NCI-H1105 treated with DMSO at 0.1 percent for 48 hours (cell line): ENCODE measurements at regions not wholly inside any gene's neighbourhood (a gene's known extent, or its start where the extent isn't known, plus 50 kb on each side); places are given as distances from the start of the nearest gene placed in this dataset.
A peak's percentile ranks its signal among the peaks of the same experiment; 100 is the strongest.
"Not testable (repeated sequence)": the region's sequence is repeated elsewhere in the genome, so short reads cannot be mapped to it uniquely, and the experiment has no call there.

Source experiments
- DNase-seq: peaks from one replicate; lab custom pipeline; 2025; lab: John Stamatoyannopoulos, UW

DNA sequence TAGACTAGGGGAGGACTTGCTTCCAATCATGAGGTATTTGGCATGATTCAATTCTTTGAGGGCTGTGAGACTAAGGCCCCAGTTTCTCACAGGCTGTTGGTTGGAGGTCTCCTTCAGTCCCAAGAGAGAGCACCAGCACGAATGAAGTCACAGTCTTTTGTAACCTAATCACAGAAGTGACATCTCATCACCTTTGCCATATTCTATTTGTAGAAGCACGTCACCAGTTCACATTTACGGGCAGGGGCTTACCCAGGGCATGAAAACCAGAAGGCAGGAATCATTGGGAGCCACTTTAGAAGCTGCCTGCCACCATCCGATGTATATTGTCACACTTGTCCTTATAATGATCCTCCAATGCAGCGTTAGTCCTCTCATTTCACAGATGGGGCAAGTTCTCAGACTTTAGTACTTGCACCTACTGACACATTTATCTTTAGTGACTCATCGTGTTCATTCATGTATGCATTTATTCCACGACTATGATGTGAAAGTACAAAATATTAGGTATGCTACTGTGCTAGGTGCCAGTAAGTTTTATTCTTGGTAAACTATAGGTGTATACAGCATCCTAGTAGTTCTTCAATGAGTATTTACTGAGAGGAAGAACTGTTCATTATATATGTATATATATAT is 163.8 kb upstream of the PGRMC2 start:
- DNase-seq = no peak

GRCh38 chr4:128450326-128451120 is 162.9 kb upstream of the PGRMC2 start:
- DNase-seq = no peak

GRCh38 chr4:128449251-128449650 is 161.6 kb upstream of the PGRMC2 start:
- no peak for DNase-seq

DNA sequence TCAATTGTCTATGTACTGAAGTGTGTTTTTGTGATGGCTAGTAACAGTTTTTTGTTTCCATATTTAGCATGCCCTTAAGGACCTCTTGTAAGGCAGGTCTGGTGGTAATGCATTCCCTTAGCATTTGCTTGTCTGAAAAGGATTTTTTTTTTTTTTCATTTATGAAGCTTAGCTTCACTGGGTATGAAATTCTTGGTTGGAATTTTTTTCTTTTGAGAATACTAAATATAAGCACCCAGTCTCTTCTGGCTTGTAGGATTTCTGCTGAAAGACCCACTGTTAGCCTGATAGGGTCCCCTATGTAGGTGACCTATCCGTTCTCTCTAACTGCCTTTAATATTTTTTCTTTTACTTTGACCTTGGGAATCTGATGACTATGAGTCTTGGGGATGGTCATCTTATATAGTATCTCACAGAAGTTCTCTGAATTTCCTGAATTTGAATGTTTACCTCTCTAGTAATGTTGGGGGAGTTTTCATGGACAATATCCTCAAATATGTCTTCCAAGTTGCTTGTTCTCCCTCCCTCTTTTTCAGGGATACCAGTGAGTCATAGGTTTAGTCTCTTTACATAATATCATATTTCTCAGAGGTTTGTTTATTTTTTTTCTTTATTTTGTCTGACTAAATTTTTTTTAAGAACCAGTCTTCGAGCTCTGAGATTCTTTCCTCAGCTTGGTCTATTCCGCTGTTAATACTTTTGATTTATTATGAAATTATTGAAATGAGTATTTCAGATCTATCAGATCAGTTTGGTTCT is 157.1 kb upstream of the PGRMC2 start:
- no peak for DNase-seq

DNA sequence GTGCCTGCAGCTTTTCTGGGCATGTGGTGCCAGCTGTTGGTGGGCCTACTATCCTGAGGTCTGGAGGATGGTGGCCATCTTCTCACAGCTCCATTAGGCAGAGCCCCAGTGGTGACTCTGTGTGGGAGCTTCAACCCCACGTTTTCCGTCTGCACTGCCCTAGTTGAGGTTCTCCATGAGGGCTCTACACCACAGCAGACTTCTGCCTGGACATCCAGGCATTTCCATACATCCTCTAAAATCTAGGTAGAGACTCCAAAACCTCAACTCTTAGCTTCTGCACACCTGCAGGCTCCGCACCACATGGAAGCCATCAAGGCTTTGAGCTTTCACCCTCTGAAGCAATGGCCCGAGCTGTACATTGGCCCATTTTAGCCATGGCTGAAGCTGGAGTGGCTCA is 153.3 kb upstream of the PGRMC2 start:
- DNase-seq = no peak

GRCh38 chr4:128437023-128437422 is 149.4 kb upstream of the PGRMC2 start:
- not testable (repeated sequence) for DNase-seq

DNA sequence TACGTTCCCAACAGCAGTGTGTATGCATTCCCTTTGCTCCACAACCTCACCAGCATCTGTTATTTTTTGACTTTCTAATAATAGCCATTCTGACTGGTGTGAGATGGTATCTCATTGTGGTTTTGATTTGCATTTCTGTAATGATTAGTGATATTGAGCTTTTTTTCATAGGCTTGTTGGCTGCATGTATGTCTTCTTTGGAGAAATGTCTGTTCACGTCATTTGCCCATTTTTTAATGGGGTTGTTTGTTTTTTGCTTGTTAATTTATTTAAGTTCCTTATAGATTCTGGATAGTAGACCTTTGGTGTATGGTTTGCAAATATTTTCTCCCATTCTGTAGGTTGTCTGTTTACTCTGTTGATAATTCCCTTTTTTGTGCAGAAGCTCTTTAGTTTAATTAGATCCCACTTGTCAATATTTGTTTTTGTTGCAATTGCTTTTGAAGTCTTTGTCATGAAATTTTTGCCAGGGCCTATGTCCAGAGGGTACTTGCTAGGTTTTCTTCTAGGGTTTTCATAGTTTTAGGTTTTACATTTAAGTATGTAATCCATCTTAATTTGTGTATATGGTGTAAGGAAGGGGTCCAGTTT is 141.5 kb upstream of the PGRMC2 start:
- peak; percentile 2 for DNase-seq

DNA sequence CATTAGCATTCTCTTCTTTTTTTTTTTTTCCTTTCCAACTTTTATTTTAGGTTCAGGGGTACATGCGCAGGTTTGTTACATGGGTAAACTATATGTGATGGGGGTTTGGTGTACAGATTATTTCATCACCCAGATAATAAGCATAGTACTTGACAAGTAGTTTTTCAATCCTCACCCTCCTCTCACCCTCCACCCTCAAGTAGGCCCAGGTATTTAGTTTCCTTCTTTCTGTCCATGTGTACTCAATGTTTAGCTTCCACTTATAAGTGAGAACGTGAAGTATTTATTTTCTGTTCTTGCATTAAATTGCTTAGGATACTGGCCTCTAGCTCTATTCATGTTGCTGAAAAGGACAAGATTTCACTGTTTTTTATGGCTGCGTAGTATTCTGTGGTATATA is 140.8 kb upstream of the PGRMC2 start:
- no peak for DNase-seq

- no peak for DNase-seq
These were observed 140.3 kb upstream of the PGRMC2 start for GRCh38 chr4:128427832-128428366.

GRCh38 chr4:128424527-128425497 is 137.2 kb upstream of the PGRMC2 start:
- no peak for DNase-seq

DNA sequence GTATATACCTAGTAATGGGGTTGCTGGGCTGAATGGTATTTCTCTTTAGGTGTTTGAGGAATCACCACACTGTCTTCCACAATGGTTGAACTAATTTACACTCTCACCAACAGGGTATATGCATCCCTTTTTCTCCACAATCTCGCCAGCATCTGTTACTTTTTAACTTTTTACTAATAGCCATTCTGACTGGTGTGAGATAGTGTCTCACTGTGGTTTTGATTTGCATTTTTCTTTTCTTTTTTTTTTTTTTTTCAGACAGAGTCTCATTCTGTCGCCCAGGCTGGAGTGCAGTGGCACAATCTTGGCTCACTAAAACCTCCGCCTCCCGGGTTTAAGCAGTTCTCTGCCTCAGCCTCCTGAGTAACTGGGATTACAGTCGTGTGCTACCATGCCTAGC is 134.7 kb upstream of the PGRMC2 start:
- not testable (repeated sequence) for DNase-seq

- no peak for DNase-seq
These were observed 129.3 kb upstream of the PGRMC2 start for GRCh38 chr4:128416921-128417320.

DNA sequence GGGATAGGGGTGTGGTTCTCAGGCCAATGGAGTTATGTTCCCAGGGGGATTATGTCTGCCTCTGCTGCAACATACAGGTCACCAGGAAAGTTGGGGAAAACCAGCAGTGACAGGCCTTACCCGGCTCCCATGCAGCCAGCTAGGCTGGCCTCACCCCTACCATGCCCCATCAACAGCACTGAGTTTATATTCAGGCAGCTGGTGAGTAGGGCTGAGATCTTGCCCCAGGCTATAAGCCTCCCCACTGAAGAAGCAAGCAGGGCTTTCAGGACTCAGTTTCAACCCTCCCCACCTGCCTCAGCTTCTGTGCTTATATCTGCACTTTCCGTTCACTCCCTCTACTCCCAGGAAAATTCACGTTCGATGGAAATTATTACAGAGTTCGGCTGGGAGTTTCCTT is 122.4 kb upstream of the PGRMC2 start:
- DNase-seq = no peak

DNA sequence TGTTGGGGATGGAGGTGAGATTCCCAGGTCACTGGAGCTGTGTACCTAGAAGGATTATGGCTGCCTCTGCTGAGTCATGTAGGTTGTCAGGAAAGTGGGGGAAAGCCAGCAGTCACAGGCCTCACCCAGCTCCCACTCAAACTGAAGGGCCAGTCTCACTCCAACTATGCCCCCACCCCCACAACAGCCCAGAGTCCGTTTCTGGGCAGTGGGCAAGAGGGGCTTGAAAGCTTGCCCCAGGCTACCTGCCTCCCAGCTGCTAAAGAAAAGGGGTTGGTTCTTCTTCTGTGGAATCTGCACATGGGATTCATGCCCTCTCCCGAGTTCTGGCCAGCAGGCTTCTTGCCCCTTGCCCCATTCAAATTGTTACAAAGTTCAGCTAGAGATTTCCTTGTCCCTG is 116.0 kb upstream of the PGRMC2 start:
- DNase-seq = no peak

- DNase-seq = no peak
These were observed 107.2 kb upstream of the PGRMC2 start for GRCh38 chr4:128394778-128395177.

DNA sequence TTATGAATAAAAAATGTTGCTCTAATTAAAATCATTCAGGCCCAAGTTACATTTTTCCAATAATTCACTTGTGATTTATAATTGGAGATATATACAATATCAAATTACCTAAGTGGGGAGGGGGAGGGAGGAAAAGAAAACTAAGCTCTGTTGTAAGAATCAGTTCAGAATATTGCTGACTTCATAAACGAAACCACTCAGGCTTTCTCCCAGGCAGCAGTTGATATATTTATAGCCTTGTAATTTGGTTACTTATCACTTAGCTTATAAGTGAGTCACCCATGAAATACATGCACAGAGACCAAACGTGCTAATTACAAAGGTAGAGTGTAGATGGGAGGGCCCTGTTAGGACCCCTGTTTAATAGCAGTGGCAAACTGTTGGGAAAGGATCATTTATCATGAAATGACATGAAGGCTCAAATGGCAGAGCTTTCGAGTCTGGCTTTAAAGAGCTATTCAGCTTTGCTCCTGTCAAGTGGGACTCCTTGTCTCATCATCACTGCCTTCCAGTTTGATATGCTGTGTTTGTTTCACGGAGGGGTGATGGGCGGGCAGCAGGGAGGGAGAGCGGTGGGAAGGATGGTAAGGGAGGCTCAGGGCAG is 105.6 kb upstream of the PGRMC2 start:
- DNase-seq = peak; percentile 86

DNA sequence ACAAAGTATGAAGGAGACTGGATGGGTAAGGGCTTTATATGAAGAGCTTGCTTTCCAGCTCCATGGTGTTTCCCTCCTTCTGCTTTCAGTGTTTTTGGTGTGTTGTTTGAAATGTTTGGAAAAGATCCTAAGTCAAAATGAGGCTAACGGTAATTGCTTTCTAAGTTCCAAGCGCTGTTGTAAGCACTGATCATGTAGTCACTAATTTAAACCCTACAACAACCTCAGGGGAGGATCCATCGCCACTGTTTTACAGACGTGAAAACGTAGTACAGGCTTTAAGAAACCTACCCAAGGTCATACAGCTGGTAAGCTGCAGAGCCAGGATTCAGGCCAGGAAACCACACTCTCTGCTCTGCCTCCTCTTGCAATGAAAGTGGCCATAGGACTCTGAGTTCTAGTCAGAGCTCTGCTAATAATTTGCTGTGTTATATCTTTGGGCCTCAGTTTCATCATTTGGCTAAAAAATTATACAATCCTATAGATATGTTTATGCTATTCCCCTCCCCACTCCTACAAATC is 102.9 kb upstream of the PGRMC2 start:
- no peak for DNase-seq

DNA sequence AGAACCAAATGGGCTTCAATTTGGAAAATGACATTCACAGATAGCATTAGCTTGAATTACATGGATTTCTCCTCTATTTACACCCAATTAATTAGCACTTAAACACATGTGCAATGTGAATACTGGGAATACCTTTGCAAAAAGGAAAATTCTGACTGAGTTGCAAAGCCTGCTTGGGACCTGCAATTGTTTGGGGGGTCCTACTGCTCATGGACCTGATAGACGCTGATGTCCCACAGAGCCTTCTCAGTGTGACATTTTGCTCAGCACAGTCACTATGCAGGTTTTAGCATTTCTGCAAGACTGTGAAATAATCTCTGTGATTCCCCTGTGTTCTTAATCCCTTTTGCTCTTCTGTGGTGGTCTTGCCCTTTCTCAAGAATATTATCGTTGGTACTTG is 101.2 kb upstream of the PGRMC2 start:
- DNase-seq = no peak

- DNase-seq = no peak
These were observed 100.7 kb upstream of the PGRMC2 start for GRCh38 chr4:128388352-128388630.

DNA sequence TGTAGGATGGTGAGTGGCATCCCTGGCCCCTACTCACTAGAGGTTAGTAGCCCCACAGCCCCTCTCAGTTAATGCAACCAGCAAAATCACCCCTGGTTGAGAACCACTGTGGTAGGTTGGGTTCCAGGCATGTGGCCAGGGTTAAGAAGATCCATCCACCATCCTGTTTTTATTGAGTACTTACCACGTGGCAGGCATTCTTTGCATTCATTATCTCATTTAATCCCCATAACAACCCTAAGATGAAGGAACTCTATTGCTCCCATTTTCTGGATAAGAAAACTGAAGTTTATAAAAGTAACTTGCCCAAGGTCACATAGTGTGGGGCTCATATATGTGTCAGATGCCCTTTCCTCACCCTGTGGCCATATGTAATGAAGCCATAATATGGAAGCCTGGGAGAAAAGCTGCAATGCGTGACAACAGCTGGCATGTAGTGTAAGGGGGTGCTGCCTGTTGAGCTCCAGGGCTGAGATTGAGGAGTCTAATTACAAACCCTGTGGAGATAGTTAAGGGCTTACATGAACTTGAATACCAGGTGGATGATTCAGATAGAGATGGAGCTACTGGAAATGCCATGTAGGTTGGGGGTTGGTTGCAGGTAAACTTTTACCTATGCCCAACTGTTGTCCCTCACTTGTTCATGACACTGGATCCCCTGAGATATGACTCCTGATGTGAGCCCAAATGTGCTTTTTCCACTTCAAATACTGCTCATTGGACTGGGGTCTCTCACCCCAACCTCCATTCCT is 100.2 kb upstream of the PGRMC2 start:
- no peak for DNase-seq
